SK-N-MC (cell line): ENCODE measurements at regions not wholly inside any gene's neighbourhood (a gene's known extent, or its start where the extent isn't known, plus 50 kb on each side); places are given as distances from the start of the nearest gene placed in this dataset.

Source experiments
- EZH2 ChIP-seq: fragments of 200-600 bp; sonication (generic); IDR thresholded peaks from one replicate; pipeline ENCODE4 v1.6.1; 2017; ENCODE audit warnings: antibody characterized with exemption
- FOXP2 ChIP-seq: optimal IDR thresholded peaks from 2 replicates; pipeline ENCODE3; 2011; ENCODE audit warnings: mild to moderate bottlenecking, moderate library complexity; ENCODE audit not compliant: insufficient read depth; ENCODE audit errors: extremely low read length, control extremely low read depth
- POLR2AphosphoS5 ChIP-seq: IDR thresholded peaks from 2 replicates; pipeline ENCODE4 v1.6.1; 2012; ENCODE audit warnings: mild to moderate bottlenecking, low read depth, low read length, borderline replicate concordance

DNA sequence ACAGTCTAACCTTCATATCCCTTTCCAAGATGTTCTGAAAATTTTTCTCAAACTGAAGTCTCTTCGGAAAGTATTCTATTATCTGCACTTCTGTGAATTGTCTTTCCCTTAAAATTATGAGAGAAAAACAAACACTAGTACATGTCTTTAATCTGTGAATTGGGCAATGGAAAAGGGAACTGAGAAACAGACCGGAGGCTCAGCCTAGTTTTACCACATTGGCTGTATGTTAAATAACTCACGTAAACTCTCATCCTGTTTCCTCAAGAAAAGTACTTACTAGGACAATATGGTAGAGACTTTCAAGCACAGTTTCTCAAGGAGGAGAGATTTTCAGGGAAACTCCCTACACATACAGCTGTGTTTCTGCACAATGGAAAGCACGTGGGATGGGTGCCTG is 982.2 kb upstream of the SEMA6D start:
- TF ChIP-seq EZH2 = no peak
- TF ChIP-seq POLR2AphosphoS5 = no peak
- no peak for TF ChIP-seq FOXP2
